HCT116 (cell line): ENCODE measurements at regions not wholly inside any gene's neighbourhood (a gene's known extent, or its start where the extent isn't known, plus 50 kb on each side); places are given as distances from the start of the nearest gene placed in this dataset.

Experiments
- ATAC-seq: fragments of 200-7000 bp; cut with Tn5 transposase; 2 replicates; pipeline ENCODE4 v1.9.1; 2020; ENCODE audit warnings: mild to moderate bottlenecking, moderate library complexity
- BruUV-seq: library from RNA; stranded (reverse); fragments of 400-500 nt; replicated peaks from 2 replicates; lab custom pipeline; 2021; lab: Mats Ljungman, UMichigan
- CTCF ChIA-PET: fragments of 300-600 bp; sonication (Branson Sonifier 250); formaldehyde crosslinking; loops from one replicate; lab custom pipeline; 2021; ENCODE audit warnings: antibody characterized with exemption; lab: Charles Lee
- POLR2A ChIA-PET: fragments of 300-600, 350-600 bp; sonication (Branson Sonifier 250); formaldehyde crosslinking; loops from one replicate; lab custom pipeline; 2021; ENCODE audit warnings: antibody characterized with exemption; lab: Charles Lee
- RAD21 ChIA-PET, 2 experiments: fragments of 300-600 bp; sonication (Branson Sonifier 250); formaldehyde crosslinking; loops; one replicate each; lab custom pipeline; 2023; ENCODE audit warnings: low total read pairs in 2 of 2; ENCODE audit not compliant: uncharacterized antibody in 2 of 2, unreplicated experiment in 2 of 2, low non-redundant PET in 1 of 2; lab: Charles Lee
- DNase-seq: peaks from one replicate; pipeline ENCODE4 v3.0.0-alpha.2; 2010; ENCODE audit warnings: low read depth, low spot score
- H2AFZ ChIP-seq: fragments of 200-600 bp; shearing (Covaris generic), sonication (generic); 2 replicates; pipeline ENCODE4 v1.6.1; 2017; ENCODE audit warnings: low read depth, mixed run types, mixed read lengths, antibody characterized with exemption, low read length; ENCODE audit not compliant: poor library complexity, severe bottlenecking
- H3K27ac ChIP-seq: 2 replicates; pipeline ENCODE4 v1.5.1; 2012; ENCODE audit warnings: low read depth, low read length
- H3K27me3 ChIP-seq: fragments of 200-600 bp; sonication (generic); 2 replicates; pipeline ENCODE4 v1.6.1; 2016; ENCODE audit warnings: mixed run types, low read length, mixed read lengths; ENCODE audit not compliant: insufficient read depth
- H3K36me3 ChIP-seq, 2 experiments: fragments of 200-500 bp in 1 of 2; fragments of 200-600 bp in 1 of 2; sonication (Bioruptor generic) in 1 of 2; sonication (generic) in 1 of 2; 2 replicates each; pipeline versions ENCODE4 v1.5.1 to v1.6.1; 2014 to 2016; ENCODE audit warnings: low read length in 2 of 2, inconsistent platforms in 1 of 2, mixed read lengths in 1 of 2, mixed run types in 1 of 2; ENCODE audit not compliant: insufficient read depth in 2 of 2, control insufficient read depth in 1 of 2
- H3K4me1 ChIP-seq, 2 experiments: fragments of 200-600 bp in 1 of 2; sonication (generic) in 1 of 2; 2 replicates each; pipeline versions ENCODE4 v1.5.1 to v1.6.1; 2012 to 2017; ENCODE audit warnings: low read length in 2 of 2, inconsistent platforms in 1 of 2, mild to moderate bottlenecking in 1 of 2, mixed read lengths in 1 of 2, mixed run types in 1 of 2, moderate library complexity in 1 of 2; ENCODE audit not compliant: insufficient read depth in 2 of 2, control insufficient read depth in 1 of 2
- H3K4me2 ChIP-seq: fragments of 200-600 bp; sonication (generic); 2 replicates; pipeline ENCODE4 v1.6.1; 2017; ENCODE audit warnings: mixed run types, low read length, mixed read lengths
- H3K4me3 ChIP-seq, 2 experiments: fragments of 200-600 bp in 1 of 2; sonication (generic) in 1 of 2; replicated peaks in 1 of 2; 2 replicates each; pipeline ENCODE4 v1.5.1; 2011 to 2016; ENCODE audit warnings: low read length in 2 of 2, control low read depth in 1 of 2, low read depth in 1 of 2, mild to moderate bottlenecking in 1 of 2, mixed read lengths in 1 of 2, mixed run types in 1 of 2
- H3K79me2 ChIP-seq: fragments of 200-600 bp; sonication (generic); 2 replicates; pipeline ENCODE4 v1.6.1; 2017; ENCODE audit warnings: mild to moderate bottlenecking, mixed run types, low read length, moderate library complexity, mixed read lengths; ENCODE audit not compliant: insufficient read depth
- H3K9ac ChIP-seq: fragments of 200-600 bp; sonication (generic); 2 replicates; pipeline ENCODE4 v1.6.1; 2016; ENCODE audit warnings: low read length, mixed read lengths
- H3K9me2 ChIP-seq: fragments of 200-600 bp; sonication (generic), shearing (Covaris generic); 2 replicates; pipeline ENCODE4 v1.6.1; 2017; ENCODE audit warnings: mixed run types, mild to moderate bottlenecking, moderate library complexity; ENCODE audit not compliant: insufficient read depth
- H3K9me3 ChIP-seq, 2 experiments: fragments of 200-500 bp in 1 of 2; fragments of 200-600 bp in 1 of 2; sonication (Bioruptor generic) in 1 of 2; sonication (generic) in 1 of 2; 2 replicates each; pipeline ENCODE4 v1.6.1; 2014 to 2017; ENCODE audit warnings: low read length in 2 of 2, mixed read lengths in 2 of 2, inconsistent platforms in 1 of 2, low read depth in 1 of 2, mild to moderate bottlenecking in 1 of 2, mixed run types in 1 of 2, moderate library complexity in 1 of 2; ENCODE audit not compliant: control insufficient read depth in 1 of 2, insufficient read depth in 1 of 2
- H4K20me1 ChIP-seq: fragments of 200-600 bp; sonication (generic), shearing (Covaris generic); 2 replicates; pipeline ENCODE4 v1.6.1; 2017; ENCODE audit warnings: mixed run types, mild to moderate bottlenecking, moderate library complexity; ENCODE audit not compliant: insufficient read depth
- CEBPB ChIP-seq: IDR thresholded peaks from 2 replicates; pipeline ENCODE4 v1.6.1; 2012; ENCODE audit warnings: low read depth
- ELF1 ChIP-seq: IDR thresholded peaks from 2 replicates; pipeline ENCODE4 v1.6.1; 2012; ENCODE audit warnings: low read depth, borderline replicate concordance
- JUND ChIP-seq: IDR thresholded peaks from 2 replicates; pipeline ENCODE4 v1.6.1; 2012
- POLR2A ChIP-seq: IDR thresholded peaks from 2 replicates; pipeline ENCODE4 v1.7.0; 2011; ENCODE audit warnings: borderline replicate concordance; ENCODE audit not compliant: insufficient read depth, insufficient read length; ENCODE audit errors: extremely low read depth
- SP1 ChIP-seq: IDR thresholded peaks from 2 replicates; pipeline ENCODE4 v1.6.1; 2012; ENCODE audit warnings: low read depth
- SRF ChIP-seq: IDR thresholded peaks from 2 replicates; pipeline ENCODE4 v1.6.1; 2012; ENCODE audit warnings: low read depth
- TCF7L2 ChIP-seq: IDR thresholded peaks from 2 replicates; pipeline ENCODE4 v1.7.0; 2011; ENCODE audit warnings: borderline replicate concordance, inconsistent platforms; ENCODE audit not compliant: insufficient read depth, insufficient read length; ENCODE audit errors: extremely low read depth
- intact Hi-C: fragments of 100-400 bp; cut with micrococcal nuclease; formaldehyde crosslinking; loops from 2 replicates; pipeline ENCODE4 v1.10.0; 2022
- TF ChIP-seq, protein P1 (sequence below): IDR thresholded peaks from 2 replicates; pipeline ENCODE4 v1.6.1; 2012
- TF ChIP-seq, protein P2 (sequence below): IDR thresholded peaks from 2 replicates; pipeline ENCODE4 v1.6.1; 2011; ENCODE audit warnings: mild to moderate bottlenecking, low read length, moderate library complexity; ENCODE audit not compliant: insufficient replicate concordance; ENCODE audit errors: extremely low read depth

DNA sequence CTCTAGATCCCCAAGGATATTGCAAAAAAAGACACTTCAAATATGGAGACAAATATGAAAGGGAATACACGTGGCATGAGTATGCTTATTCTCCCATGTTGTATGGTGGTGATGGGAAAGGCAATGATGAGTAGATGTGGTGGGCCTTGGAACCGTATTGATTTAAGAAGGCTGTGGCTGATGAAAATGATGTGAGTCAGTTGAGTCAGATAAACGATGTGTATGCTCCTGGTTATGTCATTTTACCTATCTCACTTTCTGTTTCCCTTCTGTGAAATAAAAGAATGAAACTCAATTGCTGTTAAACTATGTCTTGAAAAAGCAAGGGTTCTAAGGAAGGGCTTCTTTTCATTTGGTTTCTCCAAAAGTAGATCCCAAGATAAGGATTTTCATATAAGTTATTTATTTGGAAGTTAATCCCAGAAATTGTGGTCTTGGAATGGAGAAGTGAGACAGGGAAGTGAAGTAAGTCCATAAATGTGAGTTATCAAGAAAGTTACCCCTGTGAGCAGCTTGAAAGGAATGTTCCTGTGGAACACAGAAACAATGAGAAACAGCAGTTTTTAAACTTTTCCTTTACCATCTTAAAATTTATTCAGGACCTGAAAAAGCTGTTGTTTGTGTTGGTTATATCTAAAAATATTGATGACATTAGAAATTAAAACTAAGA is 292.0 kb downstream of the DUSP10 start:
- DNase-seq, result no peak
- Histone ChIP-seq H3K79me2 (no peaks in the 10 kb centered on the region), H4K20me1 (no peaks in the 10 kb centered on the region), H2AFZ (no peak overlapping the region), H3K4me3 (no peak overlapping the region), H3K27me3 (no peaks in the 10 kb centered on the region), H3K9me2 (no peaks in the 10 kb centered on the region), H3K4me1 (no peaks in the 10 kb centered on the region), H3K9ac (no peak overlapping the region), H3K9me3 (no peaks in the 10 kb centered on the region), H3K36me3 (no peaks in the 10 kb centered on the region), H3K27ac (no peak overlapping the region), H3K4me2 (no peak overlapping the region)
- intact Hi-C loops, result no loop called here
- no TSS peak for BruUV-seq
- RAD21 ChIA-PET, result no interaction called here
- no peak for ATAC-seq
- CTCF ChIA-PET, result no interaction called here
- POLR2A ChIA-PET, result no interaction called here
- TF ChIP-seq SP1 (no peak), SRF (no peak), CEBPB (no peak), ELF1 (no peak)
- TF ChIP-seq, protein P1, sequence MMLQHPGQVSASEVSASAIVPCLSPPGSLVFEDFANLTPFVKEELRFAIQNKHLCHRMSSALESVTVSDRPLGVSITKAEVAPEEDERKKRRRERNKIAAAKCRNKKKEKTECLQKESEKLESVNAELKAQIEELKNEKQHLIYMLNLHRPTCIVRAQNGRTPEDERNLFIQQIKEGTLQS, result no peak
- TF ChIP-seq, protein P2, sequence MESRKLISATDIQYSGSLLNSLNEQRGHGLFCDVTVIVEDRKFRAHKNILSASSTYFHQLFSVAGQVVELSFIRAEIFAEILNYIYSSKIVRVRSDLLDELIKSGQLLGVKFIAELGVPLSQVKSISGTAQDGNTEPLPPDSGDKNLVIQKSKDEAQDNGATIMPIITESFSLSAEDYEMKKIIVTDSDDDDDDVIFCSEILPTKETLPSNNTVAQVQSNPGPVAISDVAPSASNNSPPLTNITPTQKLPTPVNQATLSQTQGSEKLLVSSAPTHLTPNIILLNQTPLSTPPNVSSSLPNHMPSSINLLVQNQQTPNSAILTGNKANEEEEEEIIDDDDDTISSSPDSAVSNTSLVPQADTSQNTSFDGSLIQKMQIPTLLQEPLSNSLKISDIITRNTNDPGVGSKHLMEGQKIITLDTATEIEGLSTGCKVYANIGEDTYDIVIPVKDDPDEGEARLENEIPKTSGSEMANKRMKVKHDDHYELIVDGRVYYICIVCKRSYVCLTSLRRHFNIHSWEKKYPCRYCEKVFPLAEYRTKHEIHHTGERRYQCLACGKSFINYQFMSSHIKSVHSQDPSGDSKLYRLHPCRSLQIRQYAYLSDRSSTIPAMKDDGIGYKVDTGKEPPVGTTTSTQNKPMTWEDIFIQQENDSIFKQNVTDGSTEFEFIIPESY, result no peak

DNA sequence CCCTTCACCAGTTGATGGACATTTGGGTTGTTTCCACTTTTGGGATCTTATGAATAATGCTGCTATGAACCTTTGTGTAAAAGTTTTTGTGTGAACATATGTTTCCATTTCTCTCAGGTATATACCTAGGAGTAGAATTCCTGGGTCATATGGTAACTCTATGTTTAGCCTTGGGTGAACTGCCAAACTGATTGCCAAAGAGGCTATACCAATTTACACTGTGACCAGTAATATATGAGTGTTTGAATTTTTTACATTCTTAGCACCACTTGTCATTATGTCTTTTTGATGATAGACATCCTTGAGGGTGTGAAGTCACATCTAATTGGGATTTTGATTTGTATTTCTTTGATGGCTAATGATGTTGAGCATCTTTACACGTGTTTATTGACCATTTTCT is 290.1 kb downstream of the DUSP10 start:
- POLR2A ChIA-PET, result no interaction called here
- H3K4me1 ChIP-seq, result no peaks in the 10 kb centered on the region

More for the DNA sequence above, 290.1 kb downstream of the DUSP10 start:
- no peaks in the 10 kb centered on the region for H3K36me3 ChIP-seq
- no peak overlapping the region for H3K4me2 ChIP-seq
- intact Hi-C loops, result no loop called here
- no peak overlapping the region for H2AFZ ChIP-seq
- H3K27me3 ChIP-seq, result no peaks in the 10 kb centered on the region
- no peaks in the 10 kb centered on the region for H3K79me2 ChIP-seq
- no peak for DNase-seq
- no peak overlapping the region for H3K9ac ChIP-seq
- no peak for TF ChIP-seq TCF7L2
- TF ChIP-seq SRF, result no peak
- TF ChIP-seq JUND, result no peak
- TF ChIP-seq, protein P1, result no peak
- no peak for TF ChIP-seq POLR2A
- TF ChIP-seq, all 23 proteins: peak for 0
- no peak for ATAC-seq
- CTCF ChIA-PET, result no interaction called here
- Histone ChIP-seq H3K9me2 (no peaks in the 10 kb centered on the region), H3K9me3 (no peaks in the 10 kb centered on the region), H3K27ac (no peak overlapping the region), H3K4me3 (no peak overlapping the region), H4K20me1 (no peaks in the 10 kb centered on the region)
- no TSS peak for BruUV-seq
- RAD21 ChIA-PET, result no interaction called here
